ENCODE measurements at regions not wholly inside any gene's neighbourhood (a gene's known extent, or its start where the extent isn't known, plus 50 kb on each side); places are given as distances from the start of the nearest gene placed in this dataset.

- Mint-ChIP-seq H3K4me3 (no peak overlapping the region), H3K36me3 (ENCODE audit: low read depth) (no peaks in the 10 kb centered on the region), H3K27ac (no peak overlapping the region), H3K27me3 (ENCODE audit: insufficient read depth) (no peaks in the 10 kb centered on the region), H3K9me3 (peaks cover 23% of the 10 kb centered on the region), H3K4me1 (ENCODE audit: low read depth) (no peaks in the 10 kb centered on the region)
- no peak for DNase-seq (ENCODE audit: low spot score)
- intact Hi-C loops (cut with micrococcal nuclease): no loop called here
Measured at GRCh38 chr16:61596655-61597054, 439.6 kb downstream of the CDH8 start.

GRCh38 chr16:61595605-61596004 is 440.6 kb downstream of the CDH8 start:
- no peaks in the 10 kb centered on the region for H3K27me3 Mint-ChIP-seq (ENCODE audit: insufficient read depth)
- no peak overlapping the region for H3K27ac Mint-ChIP-seq
- no peak overlapping the region for H3K4me3 Mint-ChIP-seq
- no peak for DNase-seq (ENCODE audit: low spot score)
- intact Hi-C loops (cut with micrococcal nuclease): no loop called here
- no peaks in the 10 kb centered on the region for H3K36me3 Mint-ChIP-seq (ENCODE audit: low read depth)
- no peaks in the 10 kb centered on the region for H3K4me1 Mint-ChIP-seq (ENCODE audit: low read depth)
- H3K9me3 Mint-ChIP-seq: peaks cover 20% of the 10 kb centered on the region

GRCh38 chr16:61590577-61590976 is 445.7 kb downstream of the CDH8 start:
- H3K36me3 Mint-ChIP-seq (ENCODE audit: low read depth): no peaks in the 10 kb centered on the region
- no peak for DNase-seq (ENCODE audit: low spot score)
- no peak overlapping the region for H3K4me3 Mint-ChIP-seq
- peaks cover 30% of the 10 kb centered on the region for H3K9me3 Mint-ChIP-seq
- no peaks in the 10 kb centered on the region for H3K27me3 Mint-ChIP-seq (ENCODE audit: insufficient read depth)
- intact Hi-C loops (cut with micrococcal nuclease): no loop called here
- no peaks in the 10 kb centered on the region for H3K4me1 Mint-ChIP-seq (ENCODE audit: low read depth)
- H3K27ac Mint-ChIP-seq: no peak overlapping the region

GRCh38 chr16:61587526-61587925 is 448.7 kb downstream of the CDH8 start:
- Mint-ChIP-seq H3K27ac (no peak overlapping the region), H3K36me3 (ENCODE audit: low read depth) (no peaks in the 10 kb centered on the region), H3K4me3 (no peak overlapping the region), H3K9me3 (peaks cover 28% of the 10 kb centered on the region), H3K4me1 (ENCODE audit: low read depth) (no peaks in the 10 kb centered on the region), H3K27me3 (ENCODE audit: insufficient read depth) (no peaks in the 10 kb centered on the region)
- DNase-seq (ENCODE audit: low spot score): no peak
- intact Hi-C loops (cut with micrococcal nuclease): no loop called here

GRCh38 chr16:61581417-61582046 is 454.7 kb downstream of the CDH8 start:
- no peak overlapping the region for H3K27ac Mint-ChIP-seq
- no peak overlapping the region for H3K4me3 Mint-ChIP-seq
- DNase-seq (ENCODE audit: low spot score): no peak
- intact Hi-C loops (cut with micrococcal nuclease): no loop called here
- no peaks in the 10 kb centered on the region for H3K36me3 Mint-ChIP-seq (ENCODE audit: low read depth)
- peaks cover 22% of the 10 kb centered on the region for H3K9me3 Mint-ChIP-seq
- H3K27me3 Mint-ChIP-seq (ENCODE audit: insufficient read depth): no peaks in the 10 kb centered on the region
- H3K4me1 Mint-ChIP-seq (ENCODE audit: low read depth): no peaks in the 10 kb centered on the region

- no peak overlapping the region for H3K4me3 Mint-ChIP-seq
- no peaks in the 10 kb centered on the region for H3K27me3 Mint-ChIP-seq (ENCODE audit: insufficient read depth)
- H3K9me3 Mint-ChIP-seq: peaks cover 29% of the 10 kb centered on the region
- intact Hi-C loops (cut with micrococcal nuclease): no loop called here
- DNase-seq (ENCODE audit: low spot score): no peak
- H3K4me1 Mint-ChIP-seq (ENCODE audit: low read depth): no peaks in the 10 kb centered on the region
- no peaks in the 10 kb centered on the region for H3K36me3 Mint-ChIP-seq (ENCODE audit: low read depth)
- no peak overlapping the region for H3K27ac Mint-ChIP-seq
Measured at GRCh38 chr16:61580579-61580978, 455.7 kb downstream of the CDH8 start.

- no peaks in the 10 kb centered on the region for H3K4me1 Mint-ChIP-seq (ENCODE audit: low read depth)
Measured at GRCh38 chr16:61579195-61579594, 457.0 kb downstream of the CDH8 start.

GRCh38 chr16:61576476-61576875 is 459.8 kb downstream of the CDH8 start:
- no peak overlapping the region for H3K27ac Mint-ChIP-seq
- DNase-seq (ENCODE audit: low spot score): no peak
- H3K36me3 Mint-ChIP-seq (ENCODE audit: low read depth): no peaks in the 10 kb centered on the region
- intact Hi-C loops (cut with micrococcal nuclease): no loop called here
- H3K4me3 Mint-ChIP-seq: no peak overlapping the region
- H3K9me3 Mint-ChIP-seq: peaks cover 39% of the 10 kb centered on the region
- no peaks in the 10 kb centered on the region for H3K4me1 Mint-ChIP-seq (ENCODE audit: low read depth)
- no peaks in the 10 kb centered on the region for H3K27me3 Mint-ChIP-seq (ENCODE audit: insufficient read depth)

More at GRCh38 chr16:61579195-61579594, 457.0 kb downstream of the CDH8 start:
- no peak for DNase-seq (ENCODE audit: low spot score)
- no peak overlapping the region for H3K27ac Mint-ChIP-seq
- no peaks in the 10 kb centered on the region for H3K27me3 Mint-ChIP-seq (ENCODE audit: insufficient read depth)
- intact Hi-C loops (cut with micrococcal nuclease): no loop called here
- H3K4me3 Mint-ChIP-seq: no peak overlapping the region
- H3K9me3 Mint-ChIP-seq: peaks cover 28% of the 10 kb centered on the region
- no peaks in the 10 kb centered on the region for H3K36me3 Mint-ChIP-seq (ENCODE audit: low read depth)

- H3K27me3 Mint-ChIP-seq (ENCODE audit: insufficient read depth): no peaks in the 10 kb centered on the region
- no peak for DNase-seq (ENCODE audit: low spot score)
- H3K9me3 Mint-ChIP-seq: peaks cover 39% of the 10 kb centered on the region
- H3K36me3 Mint-ChIP-seq (ENCODE audit: low read depth): no peaks in the 10 kb centered on the region
- intact Hi-C loops (cut with micrococcal nuclease): no loop called here
- H3K4me3 Mint-ChIP-seq: no peak overlapping the region
- H3K27ac Mint-ChIP-seq: no peak overlapping the region
- no peaks in the 10 kb centered on the region for H3K4me1 Mint-ChIP-seq (ENCODE audit: low read depth)
Measured at GRCh38 chr16:61575617-61576016, 460.6 kb downstream of the CDH8 start.

GRCh38 chr16:61569028-61569427 is 467.2 kb downstream of the CDH8 start:
- Mint-ChIP-seq H3K4me3 (no peak overlapping the region), H3K27me3 (ENCODE audit: insufficient read depth) (no peaks in the 10 kb centered on the region), H3K27ac (no peak overlapping the region), H3K36me3 (ENCODE audit: low read depth) (no peaks in the 10 kb centered on the region), H3K9me3 (peaks cover 37% of the 10 kb centered on the region), H3K4me1 (ENCODE audit: low read depth) (no peaks in the 10 kb centered on the region)
- no peak for DNase-seq (ENCODE audit: low spot score)
- intact Hi-C loops (cut with micrococcal nuclease): no loop called here

- intact Hi-C loops (cut with micrococcal nuclease): no loop called here
- no peak overlapping the region for H3K4me3 Mint-ChIP-seq
- H3K27me3 Mint-ChIP-seq (ENCODE audit: insufficient read depth): no peaks in the 10 kb centered on the region
- peaks cover 33% of the 10 kb centered on the region for H3K9me3 Mint-ChIP-seq
- no peak overlapping the region for H3K27ac Mint-ChIP-seq
- H3K36me3 Mint-ChIP-seq (ENCODE audit: low read depth): no peaks in the 10 kb centered on the region
- no peaks in the 10 kb centered on the region for H3K4me1 Mint-ChIP-seq (ENCODE audit: low read depth)
- no peak for DNase-seq (ENCODE audit: low spot score)
Measured at GRCh38 chr16:61564716-61565115, 471.5 kb downstream of the CDH8 start.

- H3K9me3 Mint-ChIP-seq: peaks cover 15% of the 10 kb centered on the region
- no peaks in the 10 kb centered on the region for H3K27me3 Mint-ChIP-seq (ENCODE audit: insufficient read depth)
- intact Hi-C loops (cut with micrococcal nuclease): no loop called here
- no peak overlapping the region for H3K4me3 Mint-ChIP-seq
- H3K36me3 Mint-ChIP-seq (ENCODE audit: low read depth): no peaks in the 10 kb centered on the region
- DNase-seq (ENCODE audit: low spot score): no peak
- no peak overlapping the region for H3K27ac Mint-ChIP-seq
- H3K4me1 Mint-ChIP-seq (ENCODE audit: low read depth): no peaks in the 10 kb centered on the region
Measured at GRCh38 chr16:61555718-61556441, 480.4 kb downstream of the CDH8 start.

- Mint-ChIP-seq H3K27ac (no peak overlapping the region), H3K9me3 (peaks cover 25% of the 10 kb centered on the region), H3K36me3 (ENCODE audit: low read depth) (no peaks in the 10 kb centered on the region), H3K4me3 (no peak overlapping the region), H3K4me1 (ENCODE audit: low read depth) (no peaks in the 10 kb centered on the region), H3K27me3 (ENCODE audit: insufficient read depth) (no peaks in the 10 kb centered on the region)
- no peak for DNase-seq (ENCODE audit: low spot score)
- intact Hi-C loops (cut with micrococcal nuclease): no loop called here
Measured at GRCh38 chr16:61549327-61549726, 486.9 kb downstream of the CDH8 start.
